H9 (cell line): ENCODE measurements at regions not wholly inside any gene's neighbourhood (a gene's known extent, or its start where the extent isn't known, plus 50 kb on each side); places are given as distances from the start of the nearest gene placed in this dataset.

Source experiments
- DNase-seq: peaks from one replicate; pipeline ENCODE4 v3.0.0-alpha.2; 2017
- H2AFZ ChIP-seq: one replicate; pipeline ENCODE4 v1.6.1; 2013; ENCODE audit warnings: mild to moderate bottlenecking, low read length, control low read depth, moderate library complexity
- H2AK5ac ChIP-seq: 2 replicates; pipeline ENCODE4 v1.6.1; 2013; ENCODE audit warnings: low read length, control low read depth, mixed read lengths; ENCODE audit not compliant: insufficient read length
- H2BK120ac ChIP-seq: one replicate; pipeline ENCODE4 v1.6.1; 2013; ENCODE audit warnings: low read depth, mild to moderate bottlenecking, low read length, control low read depth, inconsistent platforms; ENCODE audit not compliant: poor library complexity, severe bottlenecking
- H2BK12ac ChIP-seq: 2 replicates; pipeline ENCODE4 v1.6.1; 2013; ENCODE audit warnings: low read length, control low read depth, mixed read lengths, low read depth; ENCODE audit not compliant: insufficient read length
- H2BK15ac ChIP-seq: 2 replicates; pipeline ENCODE4 v1.6.1; 2013; ENCODE audit warnings: low read depth, low read length, control low read depth
- H2BK20ac ChIP-seq: one replicate; pipeline ENCODE4 v1.6.1; 2013; ENCODE audit warnings: low read depth, mild to moderate bottlenecking, low read length, control low read depth, inconsistent platforms; ENCODE audit not compliant: poor library complexity, severe bottlenecking
- H2BK5ac ChIP-seq: 2 replicates; pipeline ENCODE4 v1.6.1; 2013; ENCODE audit warnings: low read length, control low read depth, mixed read lengths; ENCODE audit not compliant: insufficient read length
- H3K14ac ChIP-seq: 2 replicates; pipeline ENCODE4 v1.6.1; 2013; ENCODE audit warnings: low read length, control low read depth; ENCODE audit not compliant: insufficient read depth
- H3K18ac ChIP-seq: 2 replicates; pipeline ENCODE4 v1.6.1; 2013; ENCODE audit warnings: low read depth, mild to moderate bottlenecking, mixed read lengths, low read length, control low read depth; ENCODE audit not compliant: insufficient read length
- H3K23ac ChIP-seq: 2 replicates; pipeline ENCODE4 v1.6.1; 2013; ENCODE audit warnings: low read length, control low read depth, mixed read lengths, low read depth; ENCODE audit not compliant: insufficient read length
- H3K23me2 ChIP-seq: 2 replicates; pipeline ENCODE4 v1.6.1; 2013; ENCODE audit warnings: low read depth, mild to moderate bottlenecking, mixed read lengths, low read length, control low read depth; ENCODE audit not compliant: insufficient read length, poor library complexity, severe bottlenecking
- H3K27ac ChIP-seq: 2 replicates; pipeline ENCODE4 v1.5.1; 2013; ENCODE audit warnings: low read length, control low read depth, mixed read lengths, low read depth; ENCODE audit not compliant: insufficient read length
- H3K27me3 ChIP-seq: 2 replicates; pipeline ENCODE4 v1.6.1; 2013; ENCODE audit warnings: low read length, control low read depth, inconsistent platforms; ENCODE audit not compliant: insufficient read depth
- H3K4ac ChIP-seq: 2 replicates; pipeline ENCODE4 v1.6.1; 2013; ENCODE audit warnings: low read depth, mild to moderate bottlenecking, control low read depth, inconsistent platforms, low read length, moderate library complexity
- H3K4me1 ChIP-seq: 2 replicates; pipeline ENCODE4 v1.6.1; 2013; ENCODE audit warnings: low read length, control low read depth, inconsistent platforms; ENCODE audit not compliant: insufficient read depth
- H3K4me2 ChIP-seq: 2 replicates; pipeline ENCODE4 v1.6.1; 2013; ENCODE audit warnings: low read length, control low read depth, mixed read lengths; ENCODE audit not compliant: insufficient read length, insufficient read depth
- H3K56ac ChIP-seq: 2 replicates; pipeline ENCODE4 v1.6.1; 2013; ENCODE audit warnings: low read depth, mild to moderate bottlenecking, mixed read lengths, low read length, control low read depth; ENCODE audit not compliant: insufficient read length
- H3K79me1 ChIP-seq: 2 replicates; pipeline ENCODE4 v1.6.1; 2013; ENCODE audit warnings: low read depth, mild to moderate bottlenecking, moderate library complexity, low read length, control low read depth, inconsistent platforms; ENCODE audit not compliant: insufficient read depth, poor library complexity, severe bottlenecking
- H3K79me2 ChIP-seq: 2 replicates; pipeline ENCODE4 v1.6.1; 2013; ENCODE audit warnings: low read length, control low read depth, inconsistent platforms; ENCODE audit not compliant: insufficient read depth
- H3K9ac ChIP-seq: 2 replicates; pipeline ENCODE4 v1.6.1; 2013; ENCODE audit warnings: low read length, control low read depth, mixed read lengths; ENCODE audit not compliant: insufficient read length; ENCODE audit errors: extremely low read depth
- H3K9me3 ChIP-seq: one replicate; pipeline ENCODE4 v1.6.1; 2013; ENCODE audit warnings: low read depth, low read length, inconsistent platforms; ENCODE audit not compliant: control insufficient read depth
- H3T11ph ChIP-seq: one replicate; pipeline ENCODE4 v1.6.1; 2013; ENCODE audit warnings: mild to moderate bottlenecking, low read length, control low read depth, inconsistent platforms
- H4K20me1 ChIP-seq: one replicate; pipeline ENCODE4 v1.6.1; 2013; ENCODE audit not compliant: control insufficient read depth, insufficient read length, insufficient read depth
- H4K5ac ChIP-seq: 2 replicates; pipeline ENCODE4 v1.6.1; 2013; ENCODE audit warnings: low read depth, mild to moderate bottlenecking, mixed read lengths, low read length, control low read depth; ENCODE audit not compliant: insufficient read length
- H4K8ac ChIP-seq: replicated peaks from 2 replicates; pipeline ENCODE4 v1.6.1; 2013; ENCODE audit warnings: low read length, control low read depth, mixed read lengths, low read depth; ENCODE audit not compliant: insufficient read length
- H4K91ac ChIP-seq: 2 replicates; pipeline ENCODE4 v1.6.1; 2013; ENCODE audit warnings: low read depth, mild to moderate bottlenecking, moderate library complexity, mixed read lengths, low read length, control low read depth; ENCODE audit not compliant: insufficient read length
- H3K27ac Mint-ChIP-seq, 3 experiments: 2 replicates in 2 of 3; 3 replicates in 1 of 3; pipeline ENCODE4 v1.8.0; 2020 to 2021; ENCODE audit warnings: mixed read lengths in 3 of 3, mild to moderate bottlenecking in 1 of 3, moderate library complexity in 1 of 3
- H3K27me3 Mint-ChIP-seq: 2 replicates; pipeline ENCODE4 v1.8.0; 2021; ENCODE audit warnings: low read depth, mild to moderate bottlenecking, moderate library complexity, mixed read lengths
- H3K36me3 Mint-ChIP-seq, 3 experiments: 2 replicates in 2 of 3; 3 replicates in 1 of 3; pipeline ENCODE4 v1.8.0; 2020 to 2021; ENCODE audit warnings: low read depth in 3 of 3, mixed read lengths in 3 of 3; ENCODE audit not compliant: insufficient read depth in 1 of 3
- H3K4me1 Mint-ChIP-seq, 2 experiments: 2 replicates each; pipeline ENCODE4 v1.8.0; 2020; ENCODE audit warnings: mixed read lengths in 2 of 2
- H3K4me3 Mint-ChIP-seq, 2 experiments: 2 replicates in 1 of 2; 3 replicates in 1 of 2; pipeline ENCODE4 v1.8.0; 2020 to 2021; ENCODE audit warnings: mild to moderate bottlenecking in 2 of 2, mixed read lengths in 2 of 2, moderate library complexity in 1 of 2
- H3K9me3 Mint-ChIP-seq, 2 experiments: 2 replicates in 1 of 2; 3 replicates in 1 of 2; pipeline ENCODE4 v1.8.0; 2020; ENCODE audit warnings: mild to moderate bottlenecking in 2 of 2, mixed read lengths in 2 of 2, moderate library complexity in 1 of 2
- CTCF ChIP-seq: fragments of 200-600 bp; sonication (generic); conservative IDR thresholded peaks from 3 replicates; pipeline ENCODE4 v1.8.0; 2021; ENCODE audit warnings: antibody characterized with exemption, mild to moderate bottlenecking
- WGBS: extraction: QIAGEN DNeasy Blood & Tissue Kit; methylation state at CpG from one replicate; pipeline ENCODE4 v1.1.7; 2013; ENCODE audit warnings: missing lambda C conversion rate, low lambda C conversion rate, mixed read lengths; ENCODE audit not compliant: insufficient read length; ENCODE audit errors: extremely low coverage; 5-methylcytosine and 5-hydroxymethylcytosine counted together

DNA sequence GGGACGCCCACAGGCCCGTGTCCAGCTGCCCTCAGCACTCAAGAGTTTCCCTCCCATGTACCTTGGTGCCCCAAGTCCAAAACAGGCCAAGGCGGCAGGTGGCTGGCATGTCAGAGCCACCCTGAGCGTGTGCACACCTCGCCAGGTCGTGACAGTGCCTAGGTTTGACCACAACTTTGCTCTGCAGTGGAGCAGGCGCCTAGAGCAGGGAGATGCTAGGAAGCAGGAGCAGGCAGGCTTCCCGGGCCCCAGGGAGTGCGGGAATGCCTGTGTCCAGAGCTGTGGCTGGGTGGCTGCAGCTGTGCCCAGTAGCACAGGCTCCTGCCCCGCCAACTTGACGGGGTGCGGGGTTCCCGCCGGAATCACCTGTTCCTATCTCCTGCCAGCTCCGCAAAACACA lies 380.8 kb upstream of the IMPG1 start:
- H3K9me3 Mint-ChIP-seq = no peaks in the 10 kb centered on the region
- Histone ChIP-seq H4K91ac (no peak overlapping the region), H3K79me1 (no peaks in the 10 kb centered on the region), H2AK5ac (no peak overlapping the region), H2BK15ac (no peak overlapping the region), H2BK12ac (no peak overlapping the region), H3K9ac (no peak overlapping the region), H3K4me2 (no peak overlapping the region), H3K18ac (no peak overlapping the region), H3K23ac (no peak overlapping the region), H2BK120ac (no peak overlapping the region), H3K4me1 (no peaks in the 10 kb centered on the region), H3K56ac (no peak overlapping the region), H4K20me1 (no peaks in the 10 kb centered on the region), H2AFZ (no peak overlapping the region), H3T11ph (no peak overlapping the region), H2BK5ac (no peak overlapping the region), H2BK20ac (no peak overlapping the region), H3K9me3 (no peaks in the 10 kb centered on the region), H3K23me2 (no peaks in the 10 kb centered on the region), H3K4ac (no peak overlapping the region), H3K27ac (no peak overlapping the region), H3K27me3 (no peaks in the 10 kb centered on the region), H3K14ac (peak overlapping the region; percentile 39; the same call in 1 of the 2 replicates), H3K79me2 (no peaks in the 10 kb centered on the region), H4K5ac (no peak overlapping the region), H4K8ac (no peak overlapping the region)
- WGBS = no CpG with 5 or more reads among the region's 15 CpGs
- H3K4me3 Mint-ChIP-seq = no peak overlapping the region
- H3K36me3 Mint-ChIP-seq = no peaks in the 10 kb centered on the region
- H3K4me1 Mint-ChIP-seq = peaks cover 2 to 3% of the 10 kb centered on the region in 2 experiments; a peak in 2 of 4 replicates
- no peak for TF ChIP-seq CTCF
- DNase-seq = no peak
- H3K27ac Mint-ChIP-seq = peak overlapping the region in 1 of 3 experiments; percentile 83; a peak in 1 of 7 replicates
- no peaks in the 10 kb centered on the region for H3K27me3 Mint-ChIP-seq
